ENCODE measurements at regions not wholly inside any gene's neighbourhood (a gene's known extent, or its start where the extent isn't known, plus 50 kb on each side); places are given as distances from the start of the nearest gene placed in this dataset.
A peak's percentile ranks its signal among the peaks of the same experiment; 100 is the strongest.

- H3K9me3 ChIP-seq (ENCODE audit: severe bottlenecking), result no peaks in the 10 kb centered on the region
- DNase-seq, result no peak
- H3K27ac ChIP-seq, result no peak overlapping the region
- H3K4me3 ChIP-seq (ENCODE audit: low read depth, low read length), result no peak overlapping the region
- TF ChIP-seq CTCF (IDR thresholded peaks at IDR 0.05; ENCODE audit: low read depth, low read length), result no peak
- H3K27me3 ChIP-seq (ENCODE audit: insufficient read depth, low read depth, severe bottlenecking), result no peaks in the 10 kb centered on the region
- H3K36me3 ChIP-seq, result no peaks in the 10 kb centered on the region
Measured at GRCh38 chr2:163479599-163479998, 256.2 kb downstream of the FIGN start.

DNA sequence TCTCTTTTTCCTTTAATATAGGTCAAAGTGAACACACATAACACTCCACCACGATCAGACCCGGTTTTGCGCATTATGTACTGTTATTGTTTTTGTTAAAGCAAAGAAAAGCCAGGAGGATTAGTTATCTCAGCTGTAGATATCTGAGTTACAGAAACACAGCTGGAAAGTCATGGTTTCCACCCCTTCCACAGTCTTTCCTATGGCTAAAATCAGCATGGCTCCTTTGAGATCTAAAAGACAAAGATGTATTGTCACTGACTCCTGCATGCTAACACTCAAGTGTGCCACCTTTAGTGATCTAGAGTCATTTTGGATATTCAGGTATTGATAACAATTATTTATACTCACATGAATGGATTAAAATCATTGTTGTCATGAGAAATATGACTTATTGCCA, 260.0 kb downstream of the FIGN start:
- H3K9me3 ChIP-seq (ENCODE audit: severe bottlenecking), result no peaks in the 10 kb centered on the region
- no peak overlapping the region for H3K27ac ChIP-seq
- H3K27me3 ChIP-seq (ENCODE audit: insufficient read depth, low read depth, severe bottlenecking), result no peaks in the 10 kb centered on the region
- no peaks in the 10 kb centered on the region for H3K36me3 ChIP-seq
- no peak for TF ChIP-seq CTCF (IDR thresholded peaks at IDR 0.05; ENCODE audit: low read depth, low read length)
- no peak for DNase-seq
- H3K4me3 ChIP-seq (ENCODE audit: low read depth, low read length), result no peak overlapping the region

- no peak for DNase-seq
- H3K9me3 ChIP-seq (ENCODE audit: severe bottlenecking), result no peaks in the 10 kb centered on the region
- no peak overlapping the region for H3K27ac ChIP-seq
- H3K27me3 ChIP-seq (ENCODE audit: insufficient read depth, low read depth, severe bottlenecking), result no peaks in the 10 kb centered on the region
- no peaks in the 10 kb centered on the region for H3K36me3 ChIP-seq
- no peak overlapping the region for H3K4me3 ChIP-seq (ENCODE audit: low read depth, low read length)
- no peak for TF ChIP-seq CTCF (IDR thresholded peaks at IDR 0.05; ENCODE audit: low read depth, low read length)
Measured at GRCh38 chr2:163474889-163475288, 260.9 kb downstream of the FIGN start.

DNA sequence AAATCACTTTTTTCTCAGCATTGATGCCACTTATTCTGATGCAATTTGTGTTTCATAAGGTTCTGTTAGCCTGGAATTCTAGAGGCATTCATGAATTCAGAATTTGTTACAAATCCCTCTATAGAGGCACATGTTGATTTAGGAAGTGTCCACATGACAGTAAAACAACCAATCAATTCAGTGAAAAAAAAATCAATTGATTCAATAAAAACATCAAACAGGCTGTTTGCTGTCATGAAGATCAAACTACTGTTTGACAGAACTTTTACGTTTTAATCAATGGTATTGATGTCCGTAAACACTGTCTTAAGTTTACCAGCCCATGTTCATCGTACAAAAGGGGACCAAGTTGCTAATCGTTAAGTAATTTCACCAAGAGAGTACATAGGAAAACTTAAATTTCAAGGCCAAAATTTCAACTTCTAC, 261.5 kb downstream of the FIGN start:
- Histone ChIP-seq H3K27me3 (ENCODE audit: insufficient read depth, low read depth, severe bottlenecking) (no peaks in the 10 kb centered on the region), H3K9me3 (ENCODE audit: severe bottlenecking) (no peaks in the 10 kb centered on the region), H3K27ac (no peak overlapping the region), H3K4me3 (ENCODE audit: low read depth, low read length) (no peak overlapping the region), H3K36me3 (no peaks in the 10 kb centered on the region)
- no peak for TF ChIP-seq CTCF (IDR thresholded peaks at IDR 0.05; ENCODE audit: low read depth, low read length)
- DNase-seq, result no peak

DNA sequence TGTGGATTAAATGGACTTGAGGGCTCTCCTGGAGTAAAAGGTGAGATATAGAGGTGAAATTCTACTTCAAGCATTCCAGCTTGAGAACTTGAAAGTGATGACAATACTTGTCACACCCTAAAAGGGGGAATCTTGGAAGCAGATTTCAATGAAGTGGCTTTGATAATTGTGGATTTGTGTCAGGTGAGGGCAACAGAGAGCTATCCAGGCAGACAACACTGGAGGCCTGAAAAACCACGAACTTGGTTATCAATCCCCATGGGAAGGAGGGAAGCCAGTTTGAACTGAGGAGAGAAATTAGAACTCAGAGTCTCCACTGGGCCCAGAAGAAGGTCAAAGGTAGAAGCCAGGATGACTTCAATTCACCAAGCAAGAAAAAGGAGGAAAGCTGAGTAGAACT, 263.9 kb downstream of the FIGN start:
- Histone ChIP-seq H3K9me3 (ENCODE audit: severe bottlenecking) (no peaks in the 10 kb centered on the region), H3K27ac (no peak overlapping the region), H3K27me3 (ENCODE audit: insufficient read depth, low read depth, severe bottlenecking) (no peaks in the 10 kb centered on the region), H3K4me3 (ENCODE audit: low read depth, low read length) (no peak overlapping the region), H3K36me3 (no peaks in the 10 kb centered on the region)
- no peak for DNase-seq
- peak; percentile 45 for TF ChIP-seq CTCF (IDR thresholded peaks at IDR 0.05; ENCODE audit: low read depth, low read length)

GRCh38 chr2:163469561-163469962, 266.2 kb downstream of the FIGN start:
- Histone ChIP-seq H3K4me3 (ENCODE audit: low read depth, low read length) (no peak overlapping the region), H3K27me3 (ENCODE audit: insufficient read depth, low read depth, severe bottlenecking) (no peaks in the 10 kb centered on the region), H3K9me3 (ENCODE audit: severe bottlenecking) (no peaks in the 10 kb centered on the region), H3K36me3 (no peaks in the 10 kb centered on the region), H3K27ac (no peak overlapping the region)
- TF ChIP-seq CTCF (IDR thresholded peaks at IDR 0.05; ENCODE audit: low read depth, low read length), result no peak
- no peak for DNase-seq
